GM23338 (cell line): ENCODE measurements at regions not wholly inside any gene's neighbourhood (a gene's known extent, or its start where the extent isn't known, plus 50 kb on each side); places are given as distances from the start of the nearest gene placed in this dataset.
A peak's percentile ranks its signal among the peaks of the same experiment; 100 is the strongest.

Experiments used
- CREB1 ChIP-seq: fragments of 250-450 bp; sonication (Bioruptor Pico); IDR thresholded peaks from 2 replicates; pipeline ENCODE4 v1.5.0; 2020; ENCODE audit warnings: low read depth, mild to moderate bottlenecking, moderate library complexity
- EZH2 ChIP-seq: fragments of 200-600 bp; sonication (generic); IDR thresholded peaks from one replicate; pipeline ENCODE4 v1.8.0; 2017; ENCODE audit warnings: antibody characterized with exemption, mild to moderate bottlenecking, low read depth; ENCODE audit not compliant: unreplicated experiment
- EZH2phosphoT487 ChIP-seq: fragments of 200-600 bp; sonication (generic); IDR thresholded peaks from one replicate; pipeline ENCODE4 v1.8.1; 2018; ENCODE audit warnings: antibody characterized with exemption; ENCODE audit not compliant: unreplicated experiment
- JUNB ChIP-seq: IDR thresholded peaks from one replicate; pipeline ENCODE4 v1.6.1; 2016; ENCODE audit warnings: antibody characterized with exemption; ENCODE audit not compliant: unreplicated experiment
- NANOG ChIP-seq: IDR thresholded peaks from 2 replicates; pipeline ENCODE4 v1.6.1; 2016; ENCODE audit warnings: antibody characterized with exemption, borderline replicate concordance
- POLR2AphosphoS5 ChIP-seq: IDR thresholded peaks from 2 replicates; pipeline ENCODE4 v1.6.1; 2016; ENCODE audit warnings: antibody characterized with exemption, low read depth
- STAT1 ChIP-seq: IDR thresholded peaks from one replicate; pipeline ENCODE4 v1.6.1; 2016; ENCODE audit warnings: antibody characterized with exemption; ENCODE audit not compliant: unreplicated experiment
- ZNF114 ChIP-seq: fragments of 250-450 bp; sonication (Bioruptor Pico); IDR thresholded peaks from 2 replicates; pipeline ENCODE4 v1.5.0; 2020; ENCODE audit warnings: mild to moderate bottlenecking, moderate library complexity
- ZNF331 ChIP-seq: fragments of 250-450 bp; sonication (Bioruptor Pico); IDR thresholded peaks from 2 replicates; pipeline ENCODE4 v1.5.0; 2020; ENCODE audit warnings: low read depth, mild to moderate bottlenecking, moderate library complexity
- TF ChIP-seq, protein P1 (sequence below): IDR thresholded peaks from one replicate; pipeline ENCODE4 v1.6.1; 2018; ENCODE audit warnings: antibody characterized with exemption; ENCODE audit not compliant: unreplicated experiment
- TF ChIP-seq, protein P2 (sequence below), 2 experiments: fragments of 200-600 bp in 1 of 2; sonication (generic) in 1 of 2; conservative IDR thresholded peaks; 2 replicates each; pipeline versions ENCODE4 v1.5.1 to v1.6.1; 2016 to 2017; ENCODE audit warnings: antibody characterized with exemption in 2 of 2, low read depth in 2 of 2, mild to moderate bottlenecking in 2 of 2, moderate library complexity in 1 of 2
- TF ChIP-seq, protein P3 (sequence below): IDR thresholded peaks from 2 replicates; pipeline ENCODE4 v1.6.1; 2016; ENCODE audit warnings: antibody characterized with exemption
- TF ChIP-seq, protein P4 (sequence below): fragments of 250-450 bp; sonication (Bioruptor Pico); IDR thresholded peaks from 2 replicates; pipeline ENCODE4 v1.5.0; 2020; ENCODE audit warnings: mild to moderate bottlenecking, moderate library complexity

DNA sequence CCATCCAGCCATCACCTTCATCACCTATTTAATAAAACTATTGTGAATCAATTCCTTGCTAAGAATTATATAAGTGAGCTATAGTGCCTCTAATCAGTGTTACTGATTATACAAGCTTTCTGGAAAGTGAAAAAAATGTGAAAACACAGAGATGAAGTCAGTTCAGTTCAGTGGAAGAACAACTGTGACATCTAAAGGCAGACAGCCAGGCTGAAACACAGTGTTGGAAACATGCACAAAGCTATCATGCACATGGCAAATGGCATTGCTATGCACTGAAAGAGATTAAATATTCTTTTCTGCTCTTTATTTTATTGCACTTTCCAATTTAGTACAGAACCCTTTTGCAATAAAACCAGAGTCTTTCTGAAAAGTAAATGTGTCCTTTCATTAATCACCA is 294.0 kb downstream of the RBM26 start:
- TF ChIP-seq, protein P1, sequence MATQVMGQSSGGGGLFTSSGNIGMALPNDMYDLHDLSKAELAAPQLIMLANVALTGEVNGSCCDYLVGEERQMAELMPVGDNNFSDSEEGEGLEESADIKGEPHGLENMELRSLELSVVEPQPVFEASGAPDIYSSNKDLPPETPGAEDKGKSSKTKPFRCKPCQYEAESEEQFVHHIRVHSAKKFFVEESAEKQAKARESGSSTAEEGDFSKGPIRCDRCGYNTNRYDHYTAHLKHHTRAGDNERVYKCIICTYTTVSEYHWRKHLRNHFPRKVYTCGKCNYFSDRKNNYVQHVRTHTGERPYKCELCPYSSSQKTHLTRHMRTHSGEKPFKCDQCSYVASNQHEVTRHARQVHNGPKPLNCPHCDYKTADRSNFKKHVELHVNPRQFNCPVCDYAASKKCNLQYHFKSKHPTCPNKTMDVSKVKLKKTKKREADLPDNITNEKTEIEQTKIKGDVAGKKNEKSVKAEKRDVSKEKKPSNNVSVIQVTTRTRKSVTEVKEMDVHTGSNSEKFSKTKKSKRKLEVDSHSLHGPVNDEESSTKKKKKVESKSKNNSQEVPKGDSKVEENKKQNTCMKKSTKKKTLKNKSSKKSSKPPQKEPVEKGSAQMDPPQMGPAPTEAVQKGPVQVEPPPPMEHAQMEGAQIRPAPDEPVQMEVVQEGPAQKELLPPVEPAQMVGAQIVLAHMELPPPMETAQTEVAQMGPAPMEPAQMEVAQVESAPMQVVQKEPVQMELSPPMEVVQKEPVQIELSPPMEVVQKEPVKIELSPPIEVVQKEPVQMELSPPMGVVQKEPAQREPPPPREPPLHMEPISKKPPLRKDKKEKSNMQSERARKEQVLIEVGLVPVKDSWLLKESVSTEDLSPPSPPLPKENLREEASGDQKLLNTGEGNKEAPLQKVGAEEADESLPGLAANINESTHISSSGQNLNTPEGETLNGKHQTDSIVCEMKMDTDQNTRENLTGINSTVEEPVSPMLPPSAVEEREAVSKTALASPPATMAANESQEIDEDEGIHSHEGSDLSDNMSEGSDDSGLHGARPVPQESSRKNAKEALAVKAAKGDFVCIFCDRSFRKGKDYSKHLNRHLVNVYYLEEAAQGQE: no peak
- TF ChIP-seq, protein P2, sequence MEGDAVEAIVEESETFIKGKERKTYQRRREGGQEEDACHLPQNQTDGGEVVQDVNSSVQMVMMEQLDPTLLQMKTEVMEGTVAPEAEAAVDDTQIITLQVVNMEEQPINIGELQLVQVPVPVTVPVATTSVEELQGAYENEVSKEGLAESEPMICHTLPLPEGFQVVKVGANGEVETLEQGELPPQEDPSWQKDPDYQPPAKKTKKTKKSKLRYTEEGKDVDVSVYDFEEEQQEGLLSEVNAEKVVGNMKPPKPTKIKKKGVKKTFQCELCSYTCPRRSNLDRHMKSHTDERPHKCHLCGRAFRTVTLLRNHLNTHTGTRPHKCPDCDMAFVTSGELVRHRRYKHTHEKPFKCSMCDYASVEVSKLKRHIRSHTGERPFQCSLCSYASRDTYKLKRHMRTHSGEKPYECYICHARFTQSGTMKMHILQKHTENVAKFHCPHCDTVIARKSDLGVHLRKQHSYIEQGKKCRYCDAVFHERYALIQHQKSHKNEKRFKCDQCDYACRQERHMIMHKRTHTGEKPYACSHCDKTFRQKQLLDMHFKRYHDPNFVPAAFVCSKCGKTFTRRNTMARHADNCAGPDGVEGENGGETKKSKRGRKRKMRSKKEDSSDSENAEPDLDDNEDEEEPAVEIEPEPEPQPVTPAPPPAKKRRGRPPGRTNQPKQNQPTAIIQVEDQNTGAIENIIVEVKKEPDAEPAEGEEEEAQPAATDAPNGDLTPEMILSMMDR (conservative IDR thresholded peaks at IDR 0.05; ENCODE audit: low read depth in 2 of 2): 0 out of 4 replicates have a peak, but pooled peaks of 1 of the 2 experiments have one; percentile 7
- TF ChIP-seq JUNB: no peak
- TF ChIP-seq EZH2: no peak
- no peak for TF ChIP-seq CREB1 (CRISPR knock-in tag)
- no peak for TF ChIP-seq EZH2phosphoT487
- no peak for TF ChIP-seq ZNF114 (CRISPR knock-in tag)
- TF ChIP-seq POLR2AphosphoS5: no peak
- TF ChIP-seq, protein P3, sequence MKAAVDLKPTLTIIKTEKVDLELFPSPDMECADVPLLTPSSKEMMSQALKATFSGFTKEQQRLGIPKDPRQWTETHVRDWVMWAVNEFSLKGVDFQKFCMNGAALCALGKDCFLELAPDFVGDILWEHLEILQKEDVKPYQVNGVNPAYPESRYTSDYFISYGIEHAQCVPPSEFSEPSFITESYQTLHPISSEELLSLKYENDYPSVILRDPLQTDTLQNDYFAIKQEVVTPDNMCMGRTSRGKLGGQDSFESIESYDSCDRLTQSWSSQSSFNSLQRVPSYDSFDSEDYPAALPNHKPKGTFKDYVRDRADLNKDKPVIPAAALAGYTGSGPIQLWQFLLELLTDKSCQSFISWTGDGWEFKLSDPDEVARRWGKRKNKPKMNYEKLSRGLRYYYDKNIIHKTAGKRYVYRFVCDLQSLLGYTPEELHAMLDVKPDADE: no peak
- no peak for TF ChIP-seq STAT1
- TF ChIP-seq, protein P4, sequence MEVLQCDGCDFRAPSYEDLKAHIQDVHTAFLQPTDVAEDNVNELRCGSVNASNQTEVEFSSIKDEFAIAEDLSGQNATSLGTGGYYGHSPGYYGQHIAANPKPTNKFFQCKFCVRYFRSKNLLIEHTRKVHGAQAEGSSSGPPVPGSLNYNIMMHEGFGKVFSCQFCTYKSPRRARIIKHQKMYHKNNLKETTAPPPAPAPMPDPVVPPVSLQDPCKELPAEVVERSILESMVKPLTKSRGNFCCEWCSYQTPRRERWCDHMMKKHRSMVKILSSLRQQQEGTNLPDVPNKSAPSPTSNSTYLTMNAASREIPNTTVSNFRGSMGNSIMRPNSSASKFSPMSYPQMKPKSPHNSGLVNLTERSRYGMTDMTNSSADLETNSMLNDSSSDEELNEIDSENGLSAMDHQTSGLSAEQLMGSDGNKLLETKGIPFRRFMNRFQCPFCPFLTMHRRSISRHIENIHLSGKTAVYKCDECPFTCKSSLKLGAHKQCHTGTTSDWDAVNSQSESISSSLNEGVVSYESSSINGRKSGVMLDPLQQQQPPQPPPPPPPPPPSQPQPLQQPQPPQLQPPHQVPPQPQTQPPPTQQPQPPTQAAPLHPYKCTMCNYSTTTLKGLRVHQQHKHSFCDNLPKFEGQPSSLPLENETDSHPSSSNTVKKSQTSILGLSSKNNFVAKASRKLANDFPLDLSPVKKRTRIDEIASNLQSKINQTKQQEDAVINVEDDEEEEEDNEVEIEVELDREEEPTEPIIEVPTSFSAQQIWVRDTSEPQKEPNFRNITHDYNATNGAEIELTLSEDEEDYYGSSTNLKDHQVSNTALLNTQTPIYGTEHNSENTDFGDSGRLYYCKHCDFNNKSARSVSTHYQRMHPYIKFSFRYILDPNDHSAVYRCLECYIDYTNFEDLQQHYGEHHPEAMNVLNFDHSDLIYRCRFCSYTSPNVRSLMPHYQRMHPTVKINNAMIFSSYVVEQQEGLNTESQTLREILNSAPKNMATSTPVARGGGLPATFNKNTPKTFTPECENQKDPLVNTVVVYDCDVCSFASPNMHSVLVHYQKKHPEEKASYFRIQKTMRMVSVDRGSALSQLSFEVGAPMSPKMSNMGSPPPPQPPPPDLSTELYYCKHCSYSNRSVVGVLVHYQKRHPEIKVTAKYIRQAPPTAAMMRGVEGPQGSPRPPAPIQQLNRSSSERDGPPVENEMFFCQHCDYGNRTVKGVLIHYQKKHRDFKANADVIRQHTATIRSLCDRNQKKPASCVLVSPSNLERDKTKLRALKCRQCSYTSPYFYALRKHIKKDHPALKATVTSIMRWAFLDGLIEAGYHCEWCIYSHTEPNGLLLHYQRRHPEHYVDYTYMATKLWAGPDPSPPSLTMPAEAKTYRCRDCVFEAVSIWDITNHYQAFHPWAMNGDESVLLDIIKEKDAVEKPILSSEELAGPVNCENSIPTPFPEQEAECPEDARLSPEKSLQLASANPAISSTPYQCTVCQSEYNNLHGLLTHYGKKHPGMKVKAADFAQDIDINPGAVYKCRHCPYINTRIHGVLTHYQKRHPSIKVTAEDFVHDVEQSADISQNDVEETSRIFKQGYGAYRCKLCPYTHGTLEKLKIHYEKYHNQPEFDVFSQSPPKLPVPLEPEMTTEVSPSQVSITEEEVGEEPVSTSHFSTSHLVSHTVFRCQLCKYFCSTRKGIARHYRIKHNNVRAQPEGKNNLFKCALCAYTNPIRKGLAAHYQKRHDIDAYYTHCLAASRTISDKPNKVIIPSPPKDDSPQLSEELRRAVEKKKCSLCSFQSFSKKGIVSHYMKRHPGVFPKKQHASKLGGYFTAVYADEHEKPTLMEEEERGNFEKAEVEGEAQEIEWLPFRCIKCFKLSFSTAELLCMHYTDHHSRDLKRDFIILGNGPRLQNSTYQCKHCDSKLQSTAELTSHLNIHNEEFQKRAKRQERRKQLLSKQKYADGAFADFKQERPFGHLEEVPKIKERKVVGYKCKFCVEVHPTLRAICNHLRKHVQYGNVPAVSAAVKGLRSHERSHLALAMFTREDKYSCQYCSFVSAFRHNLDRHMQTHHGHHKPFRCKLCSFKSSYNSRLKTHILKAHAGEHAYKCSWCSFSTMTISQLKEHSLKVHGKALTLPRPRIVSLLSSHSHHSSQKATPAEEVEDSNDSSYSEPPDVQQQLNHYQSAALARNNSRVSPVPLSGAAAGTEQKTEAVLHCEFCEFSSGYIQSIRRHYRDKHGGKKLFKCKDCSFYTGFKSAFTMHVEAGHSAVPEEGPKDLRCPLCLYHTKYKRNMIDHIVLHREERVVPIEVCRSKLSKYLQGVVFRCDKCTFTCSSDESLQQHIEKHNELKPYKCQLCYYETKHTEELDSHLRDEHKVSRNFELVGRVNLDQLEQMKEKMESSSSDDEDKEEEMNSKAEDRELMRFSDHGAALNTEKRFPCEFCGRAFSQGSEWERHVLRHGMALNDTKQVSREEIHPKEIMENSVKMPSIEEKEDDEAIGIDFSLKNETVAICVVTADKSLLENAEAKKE (CRISPR knock-in tag): no peak
- no peak for TF ChIP-seq ZNF331
- TF ChIP-seq NANOG: no peak
